HG02571 (cell line): ENCODE measurements at regions not wholly inside any gene's neighbourhood (a gene's known extent, or its start where the extent isn't known, plus 50 kb on each side); places are given as distances from the start of the nearest gene placed in this dataset.

Source experiments
- ATAC-seq: cut with Tn5 transposase; IDR thresholded peaks from one replicate; pipeline ENCODE4 v1.9.1; 2021; ENCODE audit warnings: mild to moderate bottlenecking, moderate library complexity; ENCODE audit not compliant: unreplicated experiment

DNA sequence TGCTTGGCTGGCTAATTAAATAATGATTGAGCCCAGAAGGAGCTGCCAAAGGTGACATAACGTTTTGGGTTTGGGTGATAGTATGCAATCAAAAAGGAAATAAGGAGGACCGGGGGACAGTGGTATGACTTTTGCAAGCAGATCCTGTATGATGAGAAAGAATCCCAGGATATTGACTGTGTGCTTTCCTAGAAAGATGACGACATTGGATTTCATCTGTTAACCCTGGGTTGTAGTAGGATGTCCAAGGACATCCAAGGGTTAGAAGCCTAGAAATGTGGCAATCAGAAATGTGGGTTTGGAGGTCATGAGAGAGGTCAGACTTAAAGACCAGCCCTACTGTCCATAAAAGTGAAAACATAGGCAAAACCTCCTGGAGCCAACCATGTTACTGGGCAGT is 50.3 kb upstream of the HMHB1 start:
- ATAC-seq: no peak

DNA sequence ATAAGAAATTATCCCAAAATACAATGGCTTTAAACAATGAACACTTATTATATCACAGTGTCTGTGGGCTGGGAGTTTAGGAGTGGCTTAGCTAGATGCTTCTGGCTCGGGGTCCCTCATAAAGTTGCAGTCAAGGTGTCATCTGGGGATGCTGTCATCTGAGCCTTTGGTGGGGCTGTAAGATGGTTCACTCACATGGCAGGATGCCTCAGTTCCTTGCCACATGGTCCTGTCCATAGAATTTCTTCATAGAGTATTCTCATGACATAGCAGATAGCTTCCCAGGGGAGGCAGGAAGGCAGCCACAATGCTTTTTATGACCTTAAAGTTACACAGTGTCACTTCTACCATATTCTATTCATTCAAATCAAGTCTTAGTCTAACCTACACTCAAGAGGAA is 51.2 kb upstream of the HMHB1 start:
- no peak for ATAC-seq

DNA sequence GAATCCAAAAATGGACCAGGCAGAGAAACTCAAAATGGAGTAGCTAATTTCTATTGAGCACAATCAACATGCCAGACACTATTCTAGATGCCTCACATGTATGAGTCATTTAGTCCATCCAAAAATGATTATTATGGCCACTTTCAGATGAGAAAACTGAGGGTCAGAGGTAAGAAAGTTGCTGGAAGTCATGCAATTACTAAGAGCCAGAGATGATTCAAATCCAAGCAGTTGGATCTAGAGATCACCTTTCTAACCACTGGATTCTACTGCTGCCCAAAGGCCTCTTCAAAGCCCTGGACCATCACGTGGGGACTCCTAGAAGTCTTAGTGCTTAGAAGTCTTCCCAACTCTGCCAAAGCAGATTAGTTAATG is 51.8 kb upstream of the HMHB1 start:
- ATAC-seq: peak; percentile 37

DNA sequence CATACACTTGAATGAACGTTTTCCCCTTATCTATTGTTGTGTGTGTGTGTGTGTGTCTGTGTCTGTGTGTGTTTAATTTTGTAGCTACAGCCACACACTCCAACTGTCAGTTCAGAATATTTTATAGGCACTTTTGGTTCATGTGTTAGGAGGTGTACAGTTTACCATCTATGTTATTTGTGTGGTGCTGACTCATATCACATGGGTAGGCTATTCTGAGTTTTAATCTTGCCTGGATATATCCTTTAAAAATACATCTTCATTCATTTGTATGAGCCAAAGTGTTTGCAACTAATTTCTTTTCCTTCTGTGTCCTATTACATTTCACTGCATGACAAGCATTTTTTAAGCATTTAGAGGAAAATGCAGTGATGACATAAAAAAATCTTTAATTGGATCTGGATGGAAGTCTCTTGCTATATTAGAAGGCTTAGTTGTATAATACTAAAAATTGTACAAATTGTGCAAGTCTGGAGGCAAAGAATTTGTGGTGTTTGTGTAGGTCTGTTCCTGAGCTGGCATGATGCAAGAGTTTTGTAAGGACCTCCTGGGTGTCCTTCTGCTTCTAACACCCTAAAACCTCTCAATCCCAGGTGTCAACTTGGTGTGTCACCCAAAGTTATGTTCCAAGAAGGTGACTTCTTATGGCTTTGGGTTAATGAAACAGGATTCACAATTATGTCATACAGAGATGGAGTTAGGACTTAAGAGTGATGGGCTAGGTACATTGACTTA is 52.4 kb upstream of the HMHB1 start:
- no peak for ATAC-seq

DNA sequence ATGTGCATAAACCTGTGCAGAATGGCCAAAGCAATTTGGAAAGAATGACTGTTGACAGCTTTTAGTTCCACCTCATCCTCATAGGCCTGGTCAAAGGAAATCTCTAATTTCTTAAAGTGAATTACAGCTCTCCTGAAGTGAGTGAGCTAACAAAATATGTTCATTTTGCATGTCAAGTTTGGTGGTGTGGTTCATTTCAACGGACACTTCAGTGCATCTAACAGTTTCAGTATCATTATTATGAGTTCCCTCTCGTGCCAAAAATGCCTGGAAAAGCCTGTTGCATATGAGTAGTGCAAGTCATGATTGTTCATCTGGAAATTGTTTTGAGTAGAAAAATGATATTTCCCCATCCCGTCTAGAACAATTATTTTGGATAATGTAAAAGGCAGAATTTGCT is 53.2 kb upstream of the HMHB1 start:
- peak; percentile 69 for ATAC-seq

DNA sequence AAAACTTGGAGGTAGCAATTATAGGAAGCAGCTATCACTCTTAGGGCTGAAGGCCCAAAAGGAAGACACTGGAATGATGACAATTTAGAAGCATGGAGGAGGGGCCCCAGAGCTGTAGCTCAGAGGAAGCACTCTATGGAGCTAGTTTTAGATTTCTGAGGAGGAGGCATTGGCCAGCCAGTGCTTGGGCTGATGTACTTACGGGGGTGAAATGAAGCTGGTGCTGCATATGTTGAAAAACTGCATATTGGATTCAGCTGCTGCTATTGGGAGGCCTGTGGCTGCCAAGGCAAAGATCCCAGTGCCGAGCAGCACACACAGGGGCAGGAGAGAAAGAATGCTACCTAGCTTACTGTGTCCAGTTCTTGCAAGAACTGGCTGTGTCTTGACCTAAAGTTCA is 53.9 kb upstream of the HMHB1 start:
- no peak for ATAC-seq

DNA sequence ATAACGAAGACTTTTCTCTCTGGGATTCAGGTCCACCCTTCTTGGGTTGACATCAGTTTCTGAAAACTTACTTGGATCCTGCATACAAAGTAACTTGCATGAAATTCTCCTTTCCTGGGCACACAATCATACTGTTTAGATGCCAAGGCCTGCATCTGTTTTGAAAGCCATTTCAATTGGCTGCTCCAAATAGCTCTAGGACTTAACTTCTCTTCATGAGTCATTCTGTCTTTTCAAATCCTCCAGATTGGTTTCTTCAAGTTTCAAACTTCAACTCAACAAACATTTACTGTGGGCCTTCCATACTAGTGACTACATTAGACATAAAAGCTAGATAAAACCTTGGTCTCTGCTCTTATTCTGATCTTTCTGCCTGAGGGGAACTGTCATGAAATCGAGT is 54.8 kb upstream of the HMHB1 start:
- ATAC-seq: no peak

DNA sequence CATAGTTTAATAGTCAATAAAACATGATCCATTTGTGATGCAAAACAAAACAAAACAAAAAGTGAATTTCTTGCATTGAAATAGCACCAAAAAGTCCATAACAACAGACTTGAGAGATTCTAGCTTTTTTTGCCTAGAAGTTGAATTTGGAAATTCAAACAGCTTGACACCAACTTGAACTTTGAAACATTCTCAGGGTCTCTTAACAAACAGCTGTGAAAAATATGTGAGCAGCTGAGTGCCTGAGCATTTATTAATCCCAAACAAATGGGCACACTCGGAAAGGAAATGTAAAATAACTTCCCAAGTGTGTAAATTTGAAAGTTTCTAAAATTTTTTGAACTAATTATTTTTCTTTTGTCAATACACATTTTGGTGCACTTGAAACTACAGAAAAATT is 56.0 kb upstream of the HMHB1 start:
- no peak for ATAC-seq

DNA sequence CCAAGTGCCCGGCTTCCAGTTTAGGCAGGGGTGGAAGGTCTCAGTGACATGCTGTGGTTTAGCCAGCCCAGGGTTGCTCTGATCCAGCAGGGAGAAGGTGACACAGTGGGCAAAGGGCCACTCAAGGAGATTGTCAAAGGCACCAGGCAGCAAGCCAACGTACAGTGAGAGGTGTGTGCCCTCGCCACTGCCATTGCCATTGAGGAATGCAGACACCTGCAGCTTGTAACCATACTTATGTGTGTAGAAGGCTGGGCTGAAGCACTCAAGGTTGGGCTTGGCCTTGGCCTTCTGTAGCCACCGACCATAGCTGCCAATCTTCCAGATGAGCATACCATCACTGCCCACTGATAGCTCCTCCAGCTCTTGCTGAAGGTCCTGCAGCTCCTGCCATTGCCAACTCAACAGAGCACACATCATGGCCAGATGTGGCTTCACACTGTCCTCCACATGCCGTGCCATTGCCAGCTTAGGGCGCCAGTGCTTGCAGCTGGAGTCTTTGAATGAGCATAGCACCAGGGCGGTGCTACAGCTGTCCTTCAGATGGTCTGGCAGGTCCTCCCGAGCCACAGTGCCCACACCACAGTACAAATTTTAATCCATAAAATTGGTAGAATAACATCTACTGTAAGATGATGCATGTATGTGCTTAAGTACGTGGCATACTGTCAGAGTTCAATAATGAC is 59.7 kb upstream of the HMHB1 start:
- ATAC-seq: no peak

DNA sequence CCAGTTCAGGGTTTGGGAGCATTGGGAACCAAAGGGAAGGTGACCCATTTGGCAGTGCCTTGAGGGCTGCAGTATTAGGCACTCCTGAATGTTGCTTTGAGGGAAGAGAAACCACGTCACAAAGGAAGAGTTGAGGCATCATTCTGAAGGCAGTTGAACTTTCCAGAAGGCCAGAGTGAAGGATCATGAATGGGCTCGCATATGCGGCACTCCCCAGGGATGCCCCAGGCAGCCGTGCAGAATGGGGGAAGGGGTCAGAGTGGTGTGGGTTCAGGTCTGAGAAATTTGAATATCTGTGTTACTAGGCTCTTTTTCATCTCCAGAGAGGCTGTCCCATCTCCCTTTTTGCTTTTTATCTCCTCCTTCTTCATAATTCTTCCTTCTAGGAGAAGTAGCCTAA is 60.6 kb upstream of the HMHB1 start:
- no peak for ATAC-seq

DNA sequence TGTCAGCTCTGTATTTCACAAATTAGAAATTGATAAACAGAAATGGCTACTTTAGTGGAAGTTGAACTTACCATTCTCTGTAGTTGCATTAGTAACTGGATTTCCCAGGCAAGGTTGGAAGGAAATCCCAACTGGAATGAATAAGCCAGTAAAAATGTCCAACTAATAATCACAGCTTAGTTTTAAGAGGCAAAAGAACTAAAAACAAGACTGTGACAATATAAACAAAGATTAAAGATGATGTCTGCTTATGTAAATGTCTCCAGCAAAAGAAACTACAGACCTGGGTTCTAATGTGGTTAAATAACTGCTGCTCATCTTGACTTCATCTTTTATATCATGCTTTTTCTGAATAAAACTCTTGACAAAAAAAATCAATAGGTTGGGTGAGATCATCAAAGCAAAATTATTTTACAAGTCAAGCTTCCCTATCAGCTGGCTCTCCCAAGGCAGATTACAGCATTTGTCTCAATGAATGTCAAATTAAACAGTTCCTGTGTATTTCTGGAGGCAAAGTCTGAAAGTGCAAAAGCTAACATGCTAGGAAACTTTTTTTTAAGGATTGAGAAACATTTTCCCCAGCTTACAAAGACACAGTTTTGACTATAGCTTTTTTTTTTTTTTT is 62.3 kb upstream of the HMHB1 start:
- no peak for ATAC-seq

DNA sequence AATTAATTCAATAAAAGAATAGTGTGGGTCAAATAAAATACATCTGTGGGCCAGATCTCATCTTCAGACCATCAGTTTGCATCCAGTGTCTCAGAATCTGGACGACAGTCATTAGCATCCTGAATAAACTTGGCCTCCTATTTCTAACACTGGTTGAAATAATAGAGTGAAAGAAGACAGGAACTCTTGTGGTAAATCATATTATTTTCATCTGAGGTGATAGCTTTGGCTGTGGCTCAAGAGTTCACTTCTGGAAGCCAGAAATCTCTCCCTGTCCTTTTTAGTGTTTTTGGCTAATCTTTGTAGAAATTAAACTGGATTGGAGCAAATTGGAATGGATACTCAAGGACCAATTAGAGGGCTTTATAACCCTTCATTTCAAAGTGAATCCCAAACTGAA is 63.4 kb upstream of the HMHB1 start:
- no peak for ATAC-seq

DNA sequence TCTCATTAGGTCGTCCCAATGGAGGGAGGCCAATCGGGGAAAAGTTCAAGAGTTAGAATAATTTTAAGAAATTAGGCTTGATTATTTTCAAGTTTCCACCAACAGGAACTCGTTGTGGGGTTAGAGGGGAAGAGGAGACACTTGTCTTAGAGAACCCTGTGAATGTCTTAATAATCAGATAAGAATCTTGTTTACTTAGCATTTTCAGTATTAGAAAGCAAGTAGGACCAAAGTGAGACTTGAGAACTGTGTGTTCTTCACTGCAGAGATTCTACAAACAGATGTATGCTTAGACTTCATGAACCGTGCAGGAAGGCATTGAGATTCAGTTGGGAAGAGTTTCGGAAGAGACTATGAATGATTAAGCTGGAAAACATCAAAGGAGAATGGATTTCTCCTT is 69.0 kb upstream of the HMHB1 start:
- ATAC-seq: no peak

DNA sequence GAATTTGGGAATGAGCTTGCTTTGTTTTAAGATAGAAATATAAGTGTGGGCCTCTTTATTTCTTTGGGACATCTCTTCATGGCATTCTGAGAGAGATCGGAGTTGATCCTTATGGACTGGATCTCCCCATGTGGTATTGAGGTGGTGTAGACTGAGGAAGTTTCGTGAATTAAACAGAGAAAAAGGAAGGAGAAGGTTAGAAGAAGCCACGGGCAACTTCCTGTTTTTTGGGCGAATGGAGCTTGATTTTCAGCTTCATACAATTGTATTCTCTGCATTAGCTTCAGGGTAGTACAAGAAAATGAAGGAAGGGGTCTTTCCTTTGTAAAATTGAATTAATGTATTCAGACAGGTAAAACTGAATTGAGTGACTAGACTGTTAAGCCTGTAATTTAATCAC is 70.5 kb upstream of the HMHB1 start:
- no peak for ATAC-seq

DNA sequence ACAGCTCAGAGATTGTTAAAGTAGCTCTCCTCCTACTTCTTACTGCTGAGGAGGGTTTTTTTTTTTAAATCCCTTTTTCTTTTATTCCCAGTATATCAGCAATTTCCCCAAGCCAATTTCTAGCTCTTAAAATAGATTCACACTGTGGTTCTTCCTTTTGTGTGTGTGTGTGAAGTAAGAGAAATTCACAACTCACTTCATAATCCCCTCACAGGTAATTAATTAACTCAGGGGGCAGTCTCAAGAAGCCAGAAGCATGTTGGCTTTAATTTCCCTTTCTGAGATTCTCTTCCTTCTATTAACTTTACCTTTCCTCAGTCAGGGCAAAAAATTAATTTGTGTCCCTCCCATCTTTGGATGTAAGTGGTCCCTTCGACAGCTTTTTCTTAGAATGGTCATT is 71.0 kb upstream of the HMHB1 start:
- no peak for ATAC-seq

DNA sequence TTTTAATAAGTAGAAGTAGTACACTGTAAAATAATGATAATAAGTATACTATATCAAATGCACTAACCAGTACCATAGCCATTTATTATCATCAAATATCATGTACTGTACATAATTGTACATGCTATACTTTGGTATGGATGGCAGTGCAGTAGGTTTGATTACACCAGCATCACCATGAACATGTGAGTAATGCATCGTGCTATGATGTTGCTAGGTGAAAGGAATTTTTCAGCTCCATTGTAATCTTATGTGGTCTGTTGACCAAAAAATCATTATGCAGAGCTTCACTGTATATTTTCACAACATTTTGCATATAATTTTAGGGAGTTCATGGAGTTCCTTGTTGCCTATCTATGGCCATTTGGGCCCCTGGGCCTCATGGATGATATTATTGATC is 72.2 kb upstream of the HMHB1 start:
- no peak for ATAC-seq

DNA sequence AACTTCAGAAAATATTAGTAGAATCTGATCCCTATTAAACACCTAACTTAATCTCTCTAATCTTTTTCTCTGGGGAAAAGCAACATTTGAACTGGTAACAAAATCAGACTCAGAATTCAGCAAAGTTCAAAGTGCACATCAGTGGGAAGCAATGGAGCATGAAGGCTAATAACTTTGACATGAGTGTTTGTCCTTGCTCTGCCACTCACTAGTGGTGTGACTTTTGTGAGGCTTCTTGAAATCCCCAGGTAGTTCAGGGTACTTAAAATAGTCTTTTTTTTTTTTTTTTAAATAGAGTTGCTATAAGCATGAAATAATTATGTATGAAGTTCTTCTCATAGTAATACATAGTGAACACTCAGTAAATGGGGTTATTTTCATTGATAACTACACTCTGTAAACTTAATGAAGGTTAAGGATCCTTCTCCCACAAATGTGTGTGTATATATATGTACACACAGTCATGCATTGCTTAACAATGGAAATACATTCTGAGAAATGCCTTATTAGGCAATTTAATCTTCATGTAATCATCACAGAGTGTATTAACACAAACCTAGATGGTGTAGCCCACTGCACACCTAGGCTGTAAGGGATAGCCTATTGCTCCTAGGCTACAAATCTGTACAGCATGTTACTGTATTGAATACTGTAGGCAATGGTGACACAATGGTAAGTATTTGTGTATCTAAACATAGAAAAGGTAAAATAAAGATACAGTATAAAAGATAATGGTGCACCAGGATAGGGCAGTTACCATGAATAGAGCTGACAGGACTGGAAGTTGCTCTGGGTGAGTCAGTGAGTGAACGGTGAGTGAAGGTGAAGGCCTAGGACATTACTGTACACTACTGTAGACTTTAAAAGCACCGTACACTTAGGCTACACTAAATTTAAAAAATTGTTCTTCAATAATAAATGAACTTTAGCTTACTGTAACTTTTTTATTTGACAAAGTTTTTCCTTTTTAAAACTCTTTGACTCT is 73.3 kb upstream of the HMHB1 start:
- ATAC-seq: no peak

DNA sequence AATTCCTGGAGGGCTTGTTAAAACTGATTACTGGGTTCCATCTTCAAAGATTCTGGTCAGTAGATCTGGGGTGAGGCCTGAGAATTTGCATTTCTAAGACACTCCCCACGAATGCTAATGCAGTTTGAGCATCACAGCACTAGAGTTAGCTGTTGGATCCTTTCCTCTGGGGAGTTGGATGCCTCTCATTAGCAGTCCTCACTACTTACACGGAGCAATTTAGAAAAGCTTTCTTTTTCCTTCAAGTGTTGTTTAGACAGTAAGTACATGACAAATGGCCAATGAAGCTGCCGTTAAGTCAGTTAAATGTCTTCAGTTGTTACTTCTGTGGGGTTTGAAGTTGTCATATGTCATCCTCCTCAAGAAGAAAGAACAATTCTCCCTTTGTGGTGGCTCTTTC is 74.9 kb upstream of the HMHB1 start:
- ATAC-seq: no peak

DNA sequence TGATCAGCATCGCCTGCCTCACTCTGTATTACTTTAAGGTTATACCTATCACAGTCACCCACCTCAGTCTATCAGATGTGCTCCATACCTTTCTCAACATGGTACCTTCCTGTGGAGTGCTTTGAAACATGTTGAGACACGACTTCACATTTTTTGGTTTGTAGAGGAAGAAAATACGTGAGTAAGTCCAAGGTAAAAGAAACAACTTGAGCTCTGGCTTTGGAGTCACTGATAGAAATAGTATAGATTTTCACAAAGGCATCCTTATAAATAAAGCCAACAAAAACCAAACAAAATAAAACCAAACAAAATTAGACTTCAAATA is 77.5 kb upstream of the HMHB1 start:
- ATAC-seq: no peak

DNA sequence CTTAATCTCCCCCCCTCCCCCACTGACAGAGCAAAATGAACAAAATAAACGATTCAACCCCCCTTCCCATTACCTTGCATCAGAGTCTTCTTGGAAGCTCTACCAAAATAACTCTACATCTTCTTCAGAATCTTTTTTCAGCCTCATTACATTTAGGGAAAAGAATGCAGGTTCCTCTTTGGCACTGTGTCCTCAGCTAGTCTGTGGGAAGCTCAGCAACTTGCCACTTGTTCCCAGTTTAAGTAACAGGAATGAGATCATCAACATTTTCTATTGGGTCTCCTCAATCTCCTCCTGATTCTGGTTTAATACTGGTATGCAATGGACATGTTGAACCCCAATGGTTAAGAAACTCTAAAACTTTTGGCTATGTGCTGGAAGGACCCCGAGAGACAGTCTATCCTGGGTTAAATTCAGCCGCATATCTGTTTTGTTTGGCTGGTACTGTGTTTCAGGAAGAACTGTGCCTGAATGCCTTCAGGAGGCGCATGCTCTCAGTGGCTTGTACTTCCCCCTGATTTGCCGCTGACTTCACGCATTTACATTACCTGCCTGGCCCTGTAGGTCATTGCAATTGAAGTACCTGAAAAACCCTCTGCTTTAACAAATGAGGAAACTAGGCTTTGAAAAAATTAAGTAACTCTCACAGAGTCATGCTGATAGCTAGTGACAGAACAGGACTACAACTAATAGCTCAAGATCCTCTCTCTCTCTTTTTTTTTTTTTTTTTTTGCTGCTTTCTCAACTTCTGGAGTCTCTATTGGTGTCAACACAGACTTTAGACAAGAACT is 78.1 kb upstream of the HMHB1 start:
- no peak for ATAC-seq

DNA sequence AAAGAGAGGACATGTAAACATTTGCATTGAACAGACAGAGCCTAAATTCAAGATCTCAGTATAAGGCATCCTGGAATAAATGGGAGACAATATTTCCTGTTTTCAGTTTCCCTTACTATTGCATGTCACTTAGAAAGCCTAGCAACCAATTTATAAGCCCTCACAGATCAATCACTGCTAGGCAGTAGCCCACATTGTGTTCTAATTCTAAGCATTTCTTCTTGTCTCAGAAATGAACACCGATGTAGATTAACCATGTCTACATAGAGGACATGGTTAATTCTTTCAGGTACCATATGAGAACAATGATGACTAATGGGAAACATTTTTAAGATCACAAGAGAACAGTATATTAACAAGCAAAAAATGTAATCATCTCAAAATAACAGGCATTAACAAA is 79.6 kb upstream of the HMHB1 start:
- ATAC-seq: no peak
